Body of pancreas (tissue), 4 donors: ENCODE measurements at regions not wholly inside any gene's neighbourhood (a gene's known extent, or its start where the extent isn't known, plus 50 kb on each side); places are given as distances from the start of the nearest gene placed in this dataset.
A peak's percentile ranks its signal among the peaks of the same experiment; 100 is the strongest.

Experiments used
- ATAC-seq: fragments of 150-250 bp; one replicate; pipeline ENCODE4 v1.9.1; 2016
- DNase-seq, 4 donors: peaks; one replicate each; pipeline ENCODE4 v3.0.0-alpha.2; 2019
- H3K27ac ChIP-seq, 4 donors: fragments of 200-600 bp; sonication (generic); 1 replicate in 3 of 4; 2 replicates in 1 of 4; pipeline versions ENCODE4 v1.5.1 to v1.6.1; 2016 to 2019; ENCODE audit warnings: mild to moderate bottlenecking in 1 of 4, mixed read lengths in 1 of 4, moderate library complexity in 1 of 4
- H3K27me3 ChIP-seq, 2 donors: fragments of 200-600 bp; sonication (generic); one replicate each; pipeline ENCODE4 v1.6.0; 2016; ENCODE audit warnings: mild to moderate bottlenecking in 1 of 2
- H3K36me3 ChIP-seq, 2 donors: fragments of 200-600 bp; sonication (generic); replicated peaks in 1 of 2; 2 replicates each; pipeline ENCODE4 v1.5.1; 2016; ENCODE audit warnings: low read depth in 2 of 2; ENCODE audit not compliant: insufficient read depth in 1 of 2
- H3K4me1 ChIP-seq: fragments of 200-600 bp; sonication (generic); one replicate; pipeline ENCODE4 v1.6.0; 2016
- H3K4me3 ChIP-seq, 2 donors: fragments of 200-600 bp; sonication (generic); 1 replicate in 1 of 2; 2 replicates in 1 of 2; pipeline ENCODE4 v1.5.1; 2016 to 2019
- H3K9me3 ChIP-seq, 3 donors: fragments of 200-600 bp; sonication (generic); 1 replicate in 2 of 3; 2 replicates in 1 of 3; pipeline ENCODE4 v1.5.1; 2016
- POLR2A ChIP-seq, 3 donors: fragments of 450-650 bp; IDR thresholded peaks; one replicate each; pipeline ENCODE4 v1.6.1; 2016; ENCODE audit warnings: antibody characterized with exemption in 3 of 3, mild to moderate bottlenecking in 2 of 3
- WGBS, 2 donors: methylation state at CpG; one replicate each; pipeline ENCODE4 v1.1.5; 2017; 5-methylcytosine and 5-hydroxymethylcytosine counted together
- intact Hi-C: fragments of 100-400 bp; cut with DNase I; formaldehyde crosslinking; loops from one replicate; pipeline ENCODE4 v1.15.1; 2023
- TF ChIP-seq, protein P1 (sequence below), 7 experiments: fragments of 450-650 bp in 4 of 7; fragments of 200-600 bp in 3 of 7; sonication (generic) in 3 of 7; IDR thresholded peaks; one replicate each; pipeline ENCODE4 v1.5.1; 2016 to 2019; ENCODE audit warnings: antibody characterized with exemption in 7 of 7

DNA sequence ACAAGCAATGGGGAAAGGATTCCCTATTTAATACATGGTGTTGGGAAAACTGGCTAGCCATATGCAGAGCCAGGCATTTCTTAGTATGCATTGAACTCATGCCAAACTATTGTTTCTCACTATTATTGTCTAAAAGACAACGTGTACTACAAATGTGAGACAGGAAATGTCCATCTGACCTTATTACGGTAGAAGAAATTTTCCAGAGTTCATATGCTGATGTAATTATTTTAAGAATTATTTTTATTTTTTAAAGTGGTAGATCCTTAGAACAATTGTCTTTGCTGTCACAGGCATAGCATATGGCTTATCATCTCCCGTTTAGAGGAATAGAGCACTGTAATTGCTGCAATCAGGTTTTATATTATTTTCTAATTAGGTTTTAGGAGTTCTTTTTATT is 75.2 kb upstream of the S1PR1 start:
- H3K27ac ChIP-seq: peak overlapping the region in 1 of 4 donors; percentile 34
- intact Hi-C loops: no loop called here
- H3K36me3 ChIP-seq: no peaks in the 10 kb centered on the region
- 58 to 62% methylated on average over 3 of the region's 3 CpGs for WGBS, 2 donors
- H3K27me3 ChIP-seq: no peaks in the 10 kb centered on the region
- H3K9me3 ChIP-seq: no peaks in the 10 kb centered on the region
- no peak for DNase-seq
- H3K4me3 ChIP-seq: no peak overlapping the region
- H3K4me1 ChIP-seq: no peaks in the 10 kb centered on the region
- TF ChIP-seq, protein P1, sequence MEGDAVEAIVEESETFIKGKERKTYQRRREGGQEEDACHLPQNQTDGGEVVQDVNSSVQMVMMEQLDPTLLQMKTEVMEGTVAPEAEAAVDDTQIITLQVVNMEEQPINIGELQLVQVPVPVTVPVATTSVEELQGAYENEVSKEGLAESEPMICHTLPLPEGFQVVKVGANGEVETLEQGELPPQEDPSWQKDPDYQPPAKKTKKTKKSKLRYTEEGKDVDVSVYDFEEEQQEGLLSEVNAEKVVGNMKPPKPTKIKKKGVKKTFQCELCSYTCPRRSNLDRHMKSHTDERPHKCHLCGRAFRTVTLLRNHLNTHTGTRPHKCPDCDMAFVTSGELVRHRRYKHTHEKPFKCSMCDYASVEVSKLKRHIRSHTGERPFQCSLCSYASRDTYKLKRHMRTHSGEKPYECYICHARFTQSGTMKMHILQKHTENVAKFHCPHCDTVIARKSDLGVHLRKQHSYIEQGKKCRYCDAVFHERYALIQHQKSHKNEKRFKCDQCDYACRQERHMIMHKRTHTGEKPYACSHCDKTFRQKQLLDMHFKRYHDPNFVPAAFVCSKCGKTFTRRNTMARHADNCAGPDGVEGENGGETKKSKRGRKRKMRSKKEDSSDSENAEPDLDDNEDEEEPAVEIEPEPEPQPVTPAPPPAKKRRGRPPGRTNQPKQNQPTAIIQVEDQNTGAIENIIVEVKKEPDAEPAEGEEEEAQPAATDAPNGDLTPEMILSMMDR (IDR thresholded peaks at IDR 0.05): no peak
- no peak for TF ChIP-seq POLR2A (IDR thresholded peaks at IDR 0.05)
- peak; percentile 27 for ATAC-seq

DNA sequence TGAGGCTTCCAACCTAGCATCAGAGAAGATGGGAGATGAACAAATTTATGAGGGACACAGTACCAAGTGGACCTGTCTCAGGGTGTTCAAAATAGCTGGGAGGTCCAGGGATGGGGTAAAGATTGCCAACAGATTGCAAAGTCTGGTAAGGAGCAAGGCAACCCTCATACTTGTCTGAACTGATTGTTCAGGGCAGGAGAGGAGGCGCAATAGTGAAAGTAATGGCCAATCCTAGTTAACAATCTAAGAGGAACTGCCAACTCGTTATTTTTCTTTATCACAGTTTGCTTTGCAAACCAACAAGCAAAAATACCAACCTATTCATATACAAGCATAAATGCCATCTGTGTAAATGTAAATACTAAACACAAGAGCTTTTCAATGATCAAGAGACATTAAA is 78.4 kb upstream of the S1PR1 start:
- DNase-seq (no peak), ATAC-seq (no peak)
- H3K27me3 ChIP-seq: no peaks in the 10 kb centered on the region
- H3K4me3 ChIP-seq: no peak overlapping the region
- no peaks in the 10 kb centered on the region for H3K9me3 ChIP-seq
- no peak overlapping the region for H3K27ac ChIP-seq
- intact Hi-C loops: no loop called here
- H3K4me1 ChIP-seq: no peaks in the 10 kb centered on the region
- H3K36me3 ChIP-seq: no peaks in the 10 kb centered on the region
- WGBS, 2 donors: 53 to 56% methylated on average over 2 of the region's 2 CpGs
- TF ChIP-seq, protein P1 (IDR thresholded peaks at IDR 0.05): no peak
- no peak for TF ChIP-seq POLR2A (IDR thresholded peaks at IDR 0.05)

DNA sequence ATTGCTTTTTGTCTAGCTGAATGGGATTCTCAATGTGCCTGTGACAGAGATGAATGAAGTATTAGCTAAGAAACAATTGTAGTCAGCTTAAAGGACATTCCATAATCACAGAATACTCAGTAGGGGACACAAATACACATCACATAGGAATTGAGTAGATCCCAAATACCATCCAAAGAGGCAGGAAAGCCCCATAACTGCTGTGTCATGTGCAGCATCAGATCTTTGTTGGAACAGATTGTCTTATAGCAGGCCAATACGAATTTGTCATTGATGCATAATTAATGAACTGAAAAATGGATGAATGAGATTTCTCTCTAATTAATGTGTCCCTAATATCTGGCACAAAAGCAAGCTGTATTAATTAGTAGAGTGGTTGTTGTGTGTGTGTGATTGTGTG is 82.3 kb upstream of the S1PR1 start:
- TF ChIP-seq, protein P1 (IDR thresholded peaks at IDR 0.05): no peak
- no peak for TF ChIP-seq POLR2A (IDR thresholded peaks at IDR 0.05)
- Histone ChIP-seq H3K36me3 (no peaks in the 10 kb centered on the region), H3K4me1 (no peaks in the 10 kb centered on the region), H3K27ac (no peak overlapping the region), H3K9me3 (no peaks in the 10 kb centered on the region), H3K27me3 (no peaks in the 10 kb centered on the region), H3K4me3 (no peak overlapping the region)
- DNase-seq (no peak), ATAC-seq (no peak)
- 39 to 50% methylated on average over 1 of the region's 1 CpG for WGBS, 2 donors
- intact Hi-C loops: no loop called here

DNA sequence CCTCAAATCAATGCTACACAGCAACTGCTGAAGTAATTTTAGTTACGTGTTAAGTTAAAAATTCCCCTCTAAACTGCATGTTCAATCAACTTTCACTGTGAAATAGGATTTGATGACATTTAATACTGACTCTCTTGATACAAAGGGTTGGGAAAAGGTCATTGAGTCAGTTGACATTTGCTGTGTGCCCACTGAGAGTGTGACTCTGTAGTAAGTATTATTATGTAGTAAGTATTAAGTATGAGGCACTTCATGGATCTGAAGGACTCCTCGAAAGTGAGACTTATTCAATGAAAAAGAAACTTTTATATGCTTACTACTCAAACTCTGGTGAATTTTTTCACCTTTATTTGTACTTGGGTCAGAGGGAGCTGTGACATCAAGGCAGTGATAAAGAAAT is 83.1 kb upstream of the S1PR1 start:
- H3K9me3 ChIP-seq: no peaks in the 10 kb centered on the region
- ATAC-seq: no peak
- DNase-seq: no peak
- H3K4me3 ChIP-seq: no peak overlapping the region
- no peaks in the 10 kb centered on the region for H3K4me1 ChIP-seq
- H3K36me3 ChIP-seq: no peaks in the 10 kb centered on the region
- intact Hi-C loops: no loop called here
- TF ChIP-seq, protein P1 (IDR thresholded peaks at IDR 0.05): no peak
- TF ChIP-seq POLR2A (IDR thresholded peaks at IDR 0.05): no peak
- 59 to 70% methylated on average over 2 of the region's 2 CpGs for WGBS, 2 donors
- H3K27ac ChIP-seq: no peak overlapping the region
- H3K27me3 ChIP-seq: no peaks in the 10 kb centered on the region

DNA sequence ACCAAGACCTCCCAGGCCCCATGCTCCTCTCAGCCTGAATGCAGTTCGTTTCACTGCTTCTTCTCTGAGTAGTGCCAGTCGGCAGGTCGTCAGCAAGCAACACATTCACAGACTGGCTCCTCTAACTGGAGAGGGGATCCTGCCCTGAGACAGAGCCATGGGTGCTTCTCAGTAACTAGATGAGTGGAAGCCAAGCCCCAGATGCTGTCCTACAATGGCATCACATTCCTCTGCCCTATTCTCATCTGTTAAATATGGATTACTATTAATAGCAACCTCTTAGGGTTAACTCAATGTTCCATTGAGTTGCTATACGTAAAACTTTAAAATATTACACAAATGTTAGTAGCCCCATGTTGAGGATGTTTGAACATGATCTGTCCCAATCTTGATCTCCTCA is 84.2 kb upstream of the S1PR1 start:
- Histone ChIP-seq H3K4me3 (no peak overlapping the region), H3K4me1 (no peaks in the 10 kb centered on the region), H3K27ac (no peak overlapping the region), H3K9me3 (no peaks in the 10 kb centered on the region), H3K27me3 (no peaks in the 10 kb centered on the region), H3K36me3 (no peaks in the 10 kb centered on the region)
- intact Hi-C loops: no loop called here
- TF ChIP-seq POLR2A (IDR thresholded peaks at IDR 0.05): no peak
- TF ChIP-seq, protein P1 (IDR thresholded peaks at IDR 0.05): no peak
- ATAC-seq (no peak), DNase-seq (no peak)
- 59% methylated on average over 4 of the region's 4 CpGs for WGBS, 2 donors
